CD4-positive, alpha-beta memory T cell (primary cell): ENCODE measurements at regions not wholly inside any gene's neighbourhood (a gene's known extent, or its start where the extent isn't known, plus 50 kb on each side); places are given as distances from the start of the nearest gene placed in this dataset.

ENCODE experiments used
- CTCF ChIA-PET: fragments of 350-600 bp; sonication (Branson Sonifier 250); formaldehyde crosslinking; loops from one replicate; lab custom pipeline; 2021; ENCODE audit warnings: inconsistent platforms; ENCODE audit not compliant: partially characterized antibody; lab: Charles Lee
- POLR2A ChIA-PET: fragments of 350-600 bp; sonication (Branson Sonifier 250); formaldehyde crosslinking; loops from one replicate; lab custom pipeline; 2021; ENCODE audit not compliant: partially characterized antibody; lab: Charles Lee
- DNase-seq, 5 donors: peaks; one replicate each; pipeline versions ENCODE4 v3.0.0 to v3.0.0-alpha.2; 2020 to 2022; ENCODE audit warnings: mixed read lengths in 1 of 5
- H3K27ac ChIP-seq: one replicate; pipeline ENCODE4 v1.7.0; 2013; ENCODE audit warnings: low read depth, low read length
- H3K27me3 ChIP-seq: 2 replicates; pipeline ENCODE4 v1.7.0; 2013; ENCODE audit warnings: mild to moderate bottlenecking, low read length, moderate library complexity; ENCODE audit not compliant: insufficient read depth
- H3K36me3 ChIP-seq: 2 replicates; pipeline ENCODE4 v1.7.0; 2013; ENCODE audit warnings: mild to moderate bottlenecking, low read length, moderate library complexity; ENCODE audit not compliant: insufficient read depth
- H3K4me1 ChIP-seq: 2 replicates; pipeline ENCODE4 v1.7.0; 2013; ENCODE audit warnings: mild to moderate bottlenecking, low read length, moderate library complexity; ENCODE audit not compliant: insufficient read depth
- H3K4me3 ChIP-seq, 2 donors: one replicate each; pipeline ENCODE4 v1.7.0; 2013; ENCODE audit warnings: low read length in 2 of 2, mild to moderate bottlenecking in 1 of 2
- H3K9me3 ChIP-seq, 2 donors: one replicate each; pipeline ENCODE4 v1.7.0; 2013; ENCODE audit warnings: low read length in 2 of 2, control low read depth in 1 of 2; ENCODE audit not compliant: control insufficient read depth in 1 of 2
- H3K27ac Mint-ChIP-seq, 7 donors: one replicate each; pipeline ENCODE4 v1.8.0; 2020 to 2021; ENCODE audit warnings: mixed read lengths in 7 of 7, mild to moderate bottlenecking in 6 of 7, inconsistent platforms in 3 of 7, moderate library complexity in 3 of 7
- H3K27me3 Mint-ChIP-seq, 2 donors: one replicate each; pipeline ENCODE4 v1.8.0; 2020 to 2021; ENCODE audit warnings: mixed read lengths in 2 of 2
- H3K36me3 Mint-ChIP-seq, 2 donors: one replicate each; pipeline ENCODE4 v1.8.0; 2020 to 2021; ENCODE audit warnings: mixed read lengths in 2 of 2, inconsistent platforms in 1 of 2, mild to moderate bottlenecking in 1 of 2
- H3K4me1 Mint-ChIP-seq, 4 donors: one replicate each; pipeline ENCODE4 v1.8.0; 2020 to 2021; ENCODE audit warnings: mixed read lengths in 4 of 4, mild to moderate bottlenecking in 1 of 4
- H3K4me3 Mint-ChIP-seq, 8 donors: one replicate each; pipeline ENCODE4 v1.8.0; 2020 to 2021; ENCODE audit warnings: mixed read lengths in 8 of 8, mild to moderate bottlenecking in 7 of 8, moderate library complexity in 6 of 8, inconsistent platforms in 3 of 8
- H3K9me3 Mint-ChIP-seq, 8 donors: one replicate each; pipeline ENCODE4 v1.8.0; 2020 to 2021; ENCODE audit warnings: mixed read lengths in 8 of 8, mild to moderate bottlenecking in 5 of 8, inconsistent platforms in 3 of 8, moderate library complexity in 1 of 8
- intact Hi-C: fragments of 100-400 bp; cut with micrococcal nuclease; formaldehyde crosslinking; loops from one replicate; pipeline ENCODE4 v1.15.1; 2023

GRCh38 chr10:36496758-36497157, 628.6 kb upstream of the ANKRD30A start:
- H3K4me1 ChIP-seq = no peaks in the 10 kb centered on the region
- H3K27me3 ChIP-seq = no peaks in the 10 kb centered on the region
- H3K9me3 ChIP-seq = no peaks in the 10 kb centered on the region
- H3K4me3 ChIP-seq = no peak overlapping the region
- H3K36me3 Mint-ChIP-seq = no peaks in the 10 kb centered on the region
- peaks cover 0 to 11% (median 2%) of the 10 kb centered on the region in 8 donors for H3K9me3 Mint-ChIP-seq
- no peaks in the 10 kb centered on the region for H3K4me1 Mint-ChIP-seq
- ChIA-PET POLR2A (no interaction called here), CTCF (no interaction called here)
- H3K36me3 ChIP-seq = no peaks in the 10 kb centered on the region
- DNase-seq = no peak
- H3K27me3 Mint-ChIP-seq = no peaks in the 10 kb centered on the region
- intact Hi-C loops = no loop called here
- H3K4me3 Mint-ChIP-seq = no peak overlapping the region
- no peak overlapping the region for H3K27ac Mint-ChIP-seq
- H3K27ac ChIP-seq = no peak overlapping the region

- Histone ChIP-seq H3K27ac (no peak overlapping the region), H3K4me3 (no peak overlapping the region), H3K36me3 (no peaks in the 10 kb centered on the region), H3K9me3 (no peaks in the 10 kb centered on the region), H3K27me3 (no peaks in the 10 kb centered on the region), H3K4me1 (no peaks in the 10 kb centered on the region)
- CTCF ChIA-PET = no interaction called here
- Mint-ChIP-seq H3K9me3 (peaks cover 0 to 17% (median 3%) of the 10 kb centered on the region in 8 donors), H3K27me3 (no peaks in the 10 kb centered on the region), H3K4me1 (no peaks in the 10 kb centered on the region), H3K27ac (no peak overlapping the region), H3K4me3 (no peak overlapping the region), H3K36me3 (no peaks in the 10 kb centered on the region)
- POLR2A ChIA-PET = no interaction called here
- intact Hi-C loops = no loop called here
- DNase-seq = no peak
Observed at GRCh38 chr10:36494371-36494770, 631.0 kb upstream of the ANKRD30A start.

- no peaks in the 10 kb centered on the region for H3K27me3 ChIP-seq
- H3K4me3 Mint-ChIP-seq = no peak overlapping the region
- no peak overlapping the region for H3K27ac ChIP-seq
- DNase-seq = no peak
- intact Hi-C loops = no loop called here
- no peaks in the 10 kb centered on the region for H3K4me1 ChIP-seq
- H3K9me3 ChIP-seq = no peaks in the 10 kb centered on the region
- no peaks in the 10 kb centered on the region for H3K27me3 Mint-ChIP-seq
- no peaks in the 10 kb centered on the region for H3K36me3 Mint-ChIP-seq
- ChIA-PET CTCF (no interaction called here), POLR2A (no interaction called here)
- no peak overlapping the region for H3K27ac Mint-ChIP-seq
- H3K4me3 ChIP-seq = no peak overlapping the region
- H3K4me1 Mint-ChIP-seq = no peaks in the 10 kb centered on the region
- peaks cover 0 to 17% (median 3%) of the 10 kb centered on the region in 8 donors for H3K9me3 Mint-ChIP-seq
- no peaks in the 10 kb centered on the region for H3K36me3 ChIP-seq
Observed at GRCh38 chr10:36493516-36493880, 631.9 kb upstream of the ANKRD30A start.

- CTCF ChIA-PET = no interaction called here
- POLR2A ChIA-PET = no interaction called here
- intact Hi-C loops = no loop called here
Observed at GRCh38 chr10:36492590-36493515, 632.5 kb upstream of the ANKRD30A start.

DNA sequence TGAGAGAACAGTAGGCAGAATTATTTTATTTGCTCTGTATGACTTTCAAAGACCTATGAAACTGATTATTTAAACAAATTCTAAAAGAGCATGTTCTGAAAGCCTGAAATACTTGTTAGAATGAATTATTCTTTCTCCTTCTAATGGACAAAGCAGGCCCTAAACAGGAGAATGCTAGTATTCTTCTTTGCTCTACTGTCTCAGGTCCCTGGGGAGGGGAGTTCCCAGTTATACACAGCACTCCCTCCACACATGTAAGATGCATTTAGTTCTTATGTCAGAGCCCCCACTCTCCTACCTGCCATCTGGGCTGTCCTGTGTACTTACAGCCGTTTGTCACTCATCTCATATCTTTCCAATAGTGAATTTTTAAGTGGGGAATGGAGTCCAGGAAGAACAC, 633.5 kb upstream of the ANKRD30A start:
- ChIA-PET CTCF (no interaction called here), POLR2A (no interaction called here)
- H3K9me3 ChIP-seq = no peaks in the 10 kb centered on the region
- Mint-ChIP-seq H3K9me3 (peaks cover 0 to 11% (median 3%) of the 10 kb centered on the region in 8 donors), H3K4me1 (no peaks in the 10 kb centered on the region), H3K27me3 (no peaks in the 10 kb centered on the region), H3K4me3 (no peak overlapping the region), H3K36me3 (no peaks in the 10 kb centered on the region), H3K27ac (no peak overlapping the region)
- no peaks in the 10 kb centered on the region for H3K36me3 ChIP-seq
- no peaks in the 10 kb centered on the region for H3K4me1 ChIP-seq
- intact Hi-C loops = no loop called here
- DNase-seq = no peak
- no peak overlapping the region for H3K27ac ChIP-seq
- no peaks in the 10 kb centered on the region for H3K27me3 ChIP-seq
- H3K4me3 ChIP-seq = no peak overlapping the region

More at GRCh38 chr10:36492590-36493515, 632.5 kb upstream of the ANKRD30A start:
- no peaks in the 10 kb centered on the region for H3K9me3 ChIP-seq
- H3K36me3 ChIP-seq = no peaks in the 10 kb centered on the region
- H3K9me3 Mint-ChIP-seq = peaks cover 0 to 16% (median 3%) of the 10 kb centered on the region in 8 donors
- H3K36me3 Mint-ChIP-seq = no peaks in the 10 kb centered on the region
- H3K4me1 ChIP-seq = no peaks in the 10 kb centered on the region
- H3K4me3 ChIP-seq = no peak overlapping the region
- H3K4me3 Mint-ChIP-seq = no peak overlapping the region
- no peaks in the 10 kb centered on the region for H3K4me1 Mint-ChIP-seq
- no peak overlapping the region for H3K27ac ChIP-seq
- H3K27ac Mint-ChIP-seq = no peak overlapping the region
- no peaks in the 10 kb centered on the region for H3K27me3 Mint-ChIP-seq
- H3K27me3 ChIP-seq = no peaks in the 10 kb centered on the region
- no peak for DNase-seq

- Mint-ChIP-seq H3K4me1 (no peaks in the 10 kb centered on the region), H3K27me3 (no peaks in the 10 kb centered on the region), H3K9me3 (peaks cover 0 to 11% (median 3%) of the 10 kb centered on the region in 8 donors), H3K4me3 (no peak overlapping the region), H3K36me3 (no peaks in the 10 kb centered on the region), H3K27ac (no peak overlapping the region)
- H3K9me3 ChIP-seq = no peaks in the 10 kb centered on the region
- H3K27me3 ChIP-seq = no peaks in the 10 kb centered on the region
- H3K27ac ChIP-seq = no peak overlapping the region
- POLR2A ChIA-PET = no interaction called here
- intact Hi-C loops = no loop called here
- H3K4me3 ChIP-seq = no peak overlapping the region
- no peak for DNase-seq
- no peaks in the 10 kb centered on the region for H3K4me1 ChIP-seq
- no peaks in the 10 kb centered on the region for H3K36me3 ChIP-seq
- CTCF ChIA-PET = no interaction called here
Observed at GRCh38 chr10:36489611-36490228, 635.7 kb upstream of the ANKRD30A start.

GRCh38 chr10:36489181-36489580, 636.2 kb upstream of the ANKRD30A start:
- Histone ChIP-seq H3K4me3 (no peak overlapping the region), H3K27ac (no peak overlapping the region), H3K27me3 (no peaks in the 10 kb centered on the region), H3K9me3 (no peaks in the 10 kb centered on the region), H3K4me1 (no peaks in the 10 kb centered on the region), H3K36me3 (no peaks in the 10 kb centered on the region)
- Mint-ChIP-seq H3K36me3 (no peaks in the 10 kb centered on the region), H3K4me3 (no peak overlapping the region), H3K27ac (no peak overlapping the region), H3K9me3 (peaks cover 0 to 10% (median 3%) of the 10 kb centered on the region in 8 donors), H3K4me1 (no peaks in the 10 kb centered on the region), H3K27me3 (no peaks in the 10 kb centered on the region)
- ChIA-PET POLR2A (no interaction called here), CTCF (no interaction called here)
- intact Hi-C loops = no loop called here
- DNase-seq = no peak
